HEK293 (cell line): ENCODE measurements at regions not wholly inside any gene's neighbourhood (a gene's known extent, or its start where the extent isn't known, plus 50 kb on each side); places are given as distances from the start of the nearest gene placed in this dataset.

Source experiments
- CTCF ChIA-PET: fragments of 350-600 bp; formaldehyde crosslinking; extraction: SDS; loops from one replicate; lab custom pipeline; 2021; ENCODE audit warnings: antibody characterized with exemption; lab: Yijun Ruan, JAX
- POLR2A ChIA-PET: fragments of 300-600 bp; formaldehyde crosslinking; extraction: SDS; loops from one replicate; lab custom pipeline; 2020; ENCODE audit warnings: antibody characterized with exemption, inconsistent platforms; lab: Yijun Ruan, JAX
- H3K27ac ChIP-seq: fragments of 200-500 bp; sonication (Bioruptor generic); 2 replicates; pipeline ENCODE4 v1.5.1; 2014; ENCODE audit warnings: low read depth, low read length, control low read depth, inconsistent platforms; ENCODE audit errors: extremely low read depth
- H3K36me3 ChIP-seq, 2 experiments: fragments of 200-500 bp in 1 of 2; sonication (Bioruptor generic) in 1 of 2; 1 replicate in 1 of 2; 2 replicates in 1 of 2; pipeline ENCODE4 v1.5.1; 2014 to 2017; ENCODE audit warnings: inconsistent platforms in 2 of 2, low read length in 2 of 2; ENCODE audit not compliant: control insufficient read depth in 2 of 2, insufficient read depth in 1 of 2
- H3K4me1 ChIP-seq: fragments of 200-500 bp; sonication (Bioruptor generic); 2 replicates; pipeline ENCODE4 v1.5.1; 2014; ENCODE audit warnings: mild to moderate bottlenecking, low read length, inconsistent platforms; ENCODE audit not compliant: control insufficient read depth, insufficient read depth
- H3K4me3 ChIP-seq: 2 replicates; pipeline ENCODE4 v1.5.1; 2011; ENCODE audit warnings: low read depth, mild to moderate bottlenecking, control low read depth, low read length, moderate library complexity
- H3K9me3 ChIP-seq: fragments of 200-500 bp; sonication (Bioruptor generic); 2 replicates; pipeline ENCODE4 v1.5.1; 2014; ENCODE audit warnings: low read depth, low read length, inconsistent platforms; ENCODE audit not compliant: control insufficient read depth, insufficient read depth
- BCL11A ChIP-seq: fragments of 450-650 bp; formaldehyde crosslinking; IDR thresholded peaks from 2 replicates; pipeline ENCODE4 v1.5.1; 2016; ENCODE audit warnings: low read depth, missing biosample characterization, missing genetic modification characterization
- EGR2 ChIP-seq: fragments of 450-650 bp; formaldehyde crosslinking; IDR thresholded peaks from 2 replicates; pipeline ENCODE4 v1.5.1; 2016; ENCODE audit warnings: low read depth, missing biosample characterization, missing genetic modification characterization
- GFI1B ChIP-seq: fragments of 450-650 bp; formaldehyde crosslinking; IDR thresholded peaks from 2 replicates; pipeline ENCODE4 v1.5.1; 2016; ENCODE audit warnings: missing biosample characterization, missing genetic modification characterization
- KLF7 ChIP-seq: fragments of 450-650 bp; formaldehyde crosslinking; IDR thresholded peaks from 2 replicates; pipeline ENCODE4 v1.5.1; 2016; ENCODE audit warnings: missing biosample characterization, missing genetic modification characterization, borderline replicate concordance
- PRDM2 ChIP-seq: fragments of 450-650 bp; formaldehyde crosslinking; IDR thresholded peaks from 2 replicates; pipeline ENCODE4 v1.5.1; 2016; ENCODE audit warnings: missing biosample characterization, missing genetic modification characterization, borderline replicate concordance
- SETDB1 ChIP-seq: IDR thresholded peaks from one replicate; pipeline ENCODE4 v1.6.1; 2017; ENCODE audit warnings: mild to moderate bottlenecking, low read length, moderate library complexity, mixed read lengths; ENCODE audit not compliant: insufficient read length
- TCF7L2 ChIP-seq: IDR thresholded peaks from 2 replicates; pipeline ENCODE4 v1.6.1; 2011; ENCODE audit warnings: low read depth, mild to moderate bottlenecking, inconsistent platforms, low read length, moderate library complexity, borderline replicate concordance
- ZEB2 ChIP-seq: fragments of 450-650 bp; formaldehyde crosslinking; IDR thresholded peaks from 2 replicates; pipeline ENCODE4 v1.5.1; 2016; ENCODE audit warnings: missing biosample characterization, missing genetic modification characterization
- ZNF221 ChIP-seq: fragments of 450-650 bp; formaldehyde crosslinking; IDR thresholded peaks from 2 replicates; pipeline ENCODE4 v1.5.1; 2017; ENCODE audit warnings: missing biosample characterization, missing genetic modification characterization, borderline replicate concordance
- ZNF223 ChIP-seq: fragments of 450-650 bp; formaldehyde crosslinking; IDR thresholded peaks from 2 replicates; pipeline ENCODE4 v1.5.1; 2016; ENCODE audit warnings: missing biosample characterization, missing genetic modification characterization
- ZNF239 ChIP-seq: fragments of 450-650 bp; formaldehyde crosslinking; IDR thresholded peaks from 2 replicates; pipeline ENCODE4 v1.5.1; 2016; ENCODE audit warnings: missing biosample characterization, missing genetic modification characterization
- ZNF274 ChIP-seq, 2 experiments: fragments of 200-500 bp in 1 of 2; fragments of 450-650 bp in 1 of 2; sonication (Bioruptor generic) in 1 of 2; formaldehyde crosslinking in 1 of 2; IDR thresholded peaks; 2 replicates each; pipeline versions ENCODE4 v1.5.1 to v1.6.1; 2014 to 2016; ENCODE audit warnings: borderline replicate concordance in 1 of 2, inconsistent platforms in 1 of 2, low read length in 1 of 2, missing biosample characterization in 1 of 2, missing genetic modification characterization in 1 of 2
- ZNF404 ChIP-seq: fragments of 450-650 bp; formaldehyde crosslinking; IDR thresholded peaks from 2 replicates; pipeline ENCODE4 v1.5.1; 2017; ENCODE audit warnings: missing biosample characterization, missing genetic modification characterization
- ZNF48 ChIP-seq: fragments of 450-650 bp; formaldehyde crosslinking; IDR thresholded peaks from 2 replicates; pipeline ENCODE4 v1.5.1; 2016; ENCODE audit warnings: missing biosample characterization, missing genetic modification characterization
- ZNF529 ChIP-seq: fragments of 450-650 bp; formaldehyde crosslinking; IDR thresholded peaks from 2 replicates; pipeline ENCODE4 v1.5.1; 2017; ENCODE audit warnings: missing genetic modification characterization, missing biosample characterization; ENCODE audit not compliant: insufficient replicate concordance
- ZNF549 ChIP-seq: fragments of 450-650 bp; IDR thresholded peaks from 2 replicates; pipeline ENCODE4 v1.5.1; 2018; ENCODE audit warnings: missing biosample characterization, missing genetic modification characterization, mild to moderate bottlenecking, inconsistent platforms, moderate library complexity
- ZNF560 ChIP-seq: fragments of 450-650 bp; formaldehyde crosslinking; IDR thresholded peaks from 2 replicates; pipeline ENCODE4 v1.5.1; 2017; ENCODE audit warnings: missing biosample characterization, missing genetic modification characterization, borderline replicate concordance
- ZNF580 ChIP-seq: fragments of 450-650 bp; formaldehyde crosslinking; IDR thresholded peaks from 2 replicates; pipeline ENCODE4 v1.5.1; 2016; ENCODE audit warnings: missing biosample characterization, missing genetic modification characterization
- ZNF654 ChIP-seq: fragments of 450-650 bp; formaldehyde crosslinking; IDR thresholded peaks from 2 replicates; pipeline ENCODE4 v1.5.1; 2016; ENCODE audit warnings: low read depth, missing biosample characterization, missing genetic modification characterization
- ZNF701 ChIP-seq: fragments of 450-650 bp; formaldehyde crosslinking; IDR thresholded peaks from 2 replicates; pipeline ENCODE4 v1.5.1; 2016; ENCODE audit warnings: missing biosample characterization, missing genetic modification characterization
- ZNF76 ChIP-seq: fragments of 450-650 bp; formaldehyde crosslinking; IDR thresholded peaks from 2 replicates; pipeline ENCODE4; 2016; ENCODE audit warnings: low read depth, missing biosample characterization, missing genetic modification characterization, borderline replicate concordance
- ZSCAN23 ChIP-seq: fragments of 450-650 bp; formaldehyde crosslinking; IDR thresholded peaks from 2 replicates; pipeline ENCODE4 v1.5.1; 2016; ENCODE audit warnings: missing biosample characterization, missing genetic modification characterization

- TF ChIP-seq PRDM2 (tag by site-specific recombination) (no peak), ZEB2 (tag by site-specific recombination) (no peak), ZNF223 (tag by site-specific recombination) (no peak), ZNF529 (no peak), ZNF239 (no peak), BCL11A (tag by site-specific recombination) (no peak)
Measured at GRCh38 chr2:196515051-196515450, 124.5 kb upstream of the CCDC150 start (continued).

DNA sequence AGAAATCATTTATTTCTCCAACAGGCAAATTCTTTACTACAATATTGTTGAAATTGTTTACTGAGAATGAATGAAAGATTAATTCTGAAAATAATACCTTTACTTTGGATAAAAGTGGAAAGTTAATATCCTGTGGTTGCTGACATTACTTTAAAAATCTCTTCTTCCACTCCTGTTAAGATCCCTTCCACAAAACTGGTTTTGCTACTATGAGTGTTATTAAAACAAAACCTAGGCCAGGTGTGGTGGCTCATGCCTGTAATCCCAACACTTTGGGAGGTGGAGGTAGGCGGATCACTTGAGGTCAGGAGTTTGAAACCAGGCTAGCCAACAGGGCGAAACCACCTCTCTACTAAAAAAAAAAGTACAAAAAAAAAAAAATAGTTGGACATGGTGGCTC, 123.9 kb upstream of the CCDC150 start:
- TF ChIP-seq EGR2 (tag by site-specific recombination) (no peak), ZNF221 (tag by site-specific recombination) (no peak), KLF7 (tag by site-specific recombination) (no peak), ZNF560 (tag by site-specific recombination) (no peak), ZNF274 (IDR thresholded peaks at IDR 0.05; ENCODE audit: low read length) (no peak), ZNF274 (tag by site-specific recombination; IDR thresholded peaks at IDR 0.05; ENCODE audit: borderline replicate concordance) (no peak), ZNF48 (no peak), TCF7L2 (no peak), ZNF654 (tag by site-specific recombination) (no peak), GFI1B (tag by site-specific recombination) (no peak), PRDM2 (tag by site-specific recombination) (no peak), ZSCAN23 (no peak), ZNF580 (tag by site-specific recombination) (no peak), ZNF404 (tag by site-specific recombination) (no peak), ZNF76 (tag by site-specific recombination) (no peak), SETDB1 (no peak), ZNF549 (tag by site-specific recombination) (no peak), ZNF701 (tag by site-specific recombination) (no peak)
- TF ChIP-seq, all 188 proteins: peak for 0
- CTCF ChIA-PET = interaction anchor here (0.6 to 0.7 kb wide), 2 partner anchors 39 to 178 kb away, joined by 3 to 4 read pairs; no protein-coding TSS in a partner anchor

More for the DNA sequence above, 123.9 kb upstream of the CCDC150 start:
- Histone ChIP-seq H3K9me3 (no peaks in the 10 kb centered on the region), H3K4me1 (peaks cover 9% of the 10 kb centered on the region), H3K4me3 (no peak overlapping the region), H3K36me3 (no peaks in the 10 kb centered on the region), H3K27ac (no peak overlapping the region)
- POLR2A ChIA-PET = no interaction called here
